ENCODE measurements at regions not wholly inside any gene's neighbourhood (a gene's known extent, or its start where the extent isn't known, plus 50 kb on each side); places are given as distances from the start of the nearest gene placed in this dataset.

GRCh38 chr4:57373991-57374390 is 263.8 kb upstream of the IGFBP7 start:
- Histone ChIP-seq H3K4me1 (no peaks in the 10 kb centered on the region), H3K9me3 (no peaks in the 10 kb centered on the region), H3K36me3 (ENCODE audit: insufficient read depth in 1 of 2, low read depth in 1 of 2) (no peaks in the 10 kb centered on the region), H3K27ac (no peak overlapping the region), H3K27me3 (ENCODE audit: insufficient read depth in 3 of 3, low read length in 2 of 3) (no peaks in the 10 kb centered on the region), H3K4me3 (no peak overlapping the region)
- intact Hi-C loops (cut with DNase I): no loop called here
- no peak for TF ChIP-seq CTCF (IDR thresholded peaks at IDR 0.05)
- DNase-seq: no peak
- 84 to 96% (median 86%) methylated on average over 1 of the region's 1 CpG for WGBS, 3 donors
- ATAC-seq: no peak

GRCh38 chr4:57371671-57372070 is 261.5 kb upstream of the IGFBP7 start:
- H3K36me3 ChIP-seq (ENCODE audit: insufficient read depth in 1 of 2, low read depth in 1 of 2): no peaks in the 10 kb centered on the region
- H3K27me3 ChIP-seq (ENCODE audit: insufficient read depth in 3 of 3, low read length in 2 of 3): no peaks in the 10 kb centered on the region
- no peak overlapping the region for H3K27ac ChIP-seq
- TF ChIP-seq CTCF (IDR thresholded peaks at IDR 0.05): no peak
- 90 to 93% (median 92%) methylated on average over 4 of the region's 4 CpGs for WGBS, 3 donors
- no peaks in the 10 kb centered on the region for H3K9me3 ChIP-seq
- intact Hi-C loops (cut with DNase I): no loop called here
- no peaks in the 10 kb centered on the region for H3K4me1 ChIP-seq
- no peak overlapping the region for H3K4me3 ChIP-seq
- DNase-seq (no peak), ATAC-seq (no peak)

- no peaks in the 10 kb centered on the region for H3K36me3 ChIP-seq (ENCODE audit: insufficient read depth in 1 of 2, low read depth in 1 of 2)
- H3K27ac ChIP-seq: no peak overlapping the region
- intact Hi-C loops (cut with DNase I): no loop called here
- no peaks in the 10 kb centered on the region for H3K27me3 ChIP-seq (ENCODE audit: insufficient read depth in 3 of 3, low read length in 2 of 3)
- 86 to 91% (median 90%) methylated on average over 3 of the region's 3 CpGs for WGBS, 3 donors
- H3K4me1 ChIP-seq: no peaks in the 10 kb centered on the region
- TF ChIP-seq CTCF (IDR thresholded peaks at IDR 0.05): no peak
- DNase-seq (no peak), ATAC-seq (no peak)
- no peaks in the 10 kb centered on the region for H3K9me3 ChIP-seq
- H3K4me3 ChIP-seq: no peak overlapping the region
These were observed 260.5 kb upstream of the IGFBP7 start for GRCh38 chr4:57370691-57371090.

GRCh38 chr4:57369446-57369845 is 259.3 kb upstream of the IGFBP7 start:
- WGBS, 3 donors: 74 to 92% (median 86%) methylated on average over 1 of the region's 1 CpG
- no peak for TF ChIP-seq CTCF (IDR thresholded peaks at IDR 0.05)
- DNase-seq (no peak), ATAC-seq (no peak)
- H3K36me3 ChIP-seq (ENCODE audit: insufficient read depth in 1 of 2, low read depth in 1 of 2): no peaks in the 10 kb centered on the region
- H3K4me3 ChIP-seq: no peak overlapping the region
- H3K27ac ChIP-seq: no peak overlapping the region
- no peaks in the 10 kb centered on the region for H3K27me3 ChIP-seq (ENCODE audit: insufficient read depth in 3 of 3, low read length in 2 of 3)
- intact Hi-C loops (cut with DNase I): no loop called here
- no peaks in the 10 kb centered on the region for H3K4me1 ChIP-seq
- H3K9me3 ChIP-seq: no peaks in the 10 kb centered on the region

GRCh38 chr4:57364255-57364654 is 254.1 kb upstream of the IGFBP7 start:
- no peaks in the 10 kb centered on the region for H3K9me3 ChIP-seq
- H3K27me3 ChIP-seq (ENCODE audit: insufficient read depth in 3 of 3, low read length in 2 of 3): no peaks in the 10 kb centered on the region
- no peaks in the 10 kb centered on the region for H3K4me1 ChIP-seq
- WGBS, 3 donors: 93 to 99% (median 95%) methylated on average over 1 of the region's 1 CpG
- no peaks in the 10 kb centered on the region for H3K36me3 ChIP-seq (ENCODE audit: insufficient read depth in 1 of 2, low read depth in 1 of 2)
- no peak overlapping the region for H3K27ac ChIP-seq
- DNase-seq: no peak
- H3K4me3 ChIP-seq: no peak overlapping the region
- intact Hi-C loops (cut with DNase I): no loop called here
- ATAC-seq: no peak
- no peak for TF ChIP-seq CTCF (IDR thresholded peaks at IDR 0.05)

Data from psoas muscle (tissue), 7 donors.